ENCODE measurements at regions not wholly inside any gene's neighbourhood (a gene's known extent, or its start where the extent isn't known, plus 50 kb on each side); places are given as distances from the start of the nearest gene placed in this dataset.

DNA sequence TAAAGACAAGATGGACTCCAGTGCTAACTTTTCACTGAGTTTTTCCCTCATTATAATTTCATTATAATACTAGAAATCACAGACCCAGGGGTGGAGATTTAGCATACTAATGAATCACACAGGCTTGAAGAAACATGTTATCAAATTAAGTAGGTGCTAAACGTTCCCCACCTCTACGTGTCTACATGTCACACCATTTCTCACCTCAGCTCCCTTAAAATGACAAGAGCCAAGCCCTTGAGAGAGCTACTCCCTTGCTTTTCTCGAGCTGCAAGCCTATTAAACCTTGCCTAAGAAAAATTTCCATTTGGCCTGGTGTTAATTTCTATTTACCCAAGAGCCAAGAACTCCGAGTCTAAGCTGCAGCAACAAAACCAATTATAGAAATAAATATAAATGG lies 396.3 kb upstream of the NEGR1 start:
- CTCF ChIA-PET (ENCODE audit: partially characterized antibody): no interaction called here
- Histone ChIP-seq H3K4me1 (ENCODE audit: insufficient read depth, low read length) (no peaks in the 10 kb centered on the region), H3K27me3 (ENCODE audit: insufficient read depth, low read length) (no peaks in the 10 kb centered on the region), H3K9me3 (ENCODE audit: control insufficient read depth in 1 of 2, low read length in 2 of 2) (no peaks in the 10 kb centered on the region), H3K36me3 (ENCODE audit: insufficient read depth, low read length) (no peaks in the 10 kb centered on the region), H3K4me3 (ENCODE audit: low read length in 2 of 2) (no peak overlapping the region), H3K27ac (ENCODE audit: low read depth, low read length) (no peak overlapping the region)
- H3K4me1 Mint-ChIP-seq: no peaks in the 10 kb centered on the region
- peaks cover 0 to 8% (median under 1%) of the 10 kb centered on the region in 8 donors for H3K9me3 Mint-ChIP-seq
- no peaks in the 10 kb centered on the region for H3K36me3 Mint-ChIP-seq
- H3K4me3 Mint-ChIP-seq: no peak overlapping the region
- DNase-seq: no peak
- H3K27ac Mint-ChIP-seq: no peak overlapping the region
- no peaks in the 10 kb centered on the region for H3K27me3 Mint-ChIP-seq
- intact Hi-C loops (cut with micrococcal nuclease): no loop called here
- POLR2A ChIA-PET (ENCODE audit: partially characterized antibody): no interaction called here

DNA sequence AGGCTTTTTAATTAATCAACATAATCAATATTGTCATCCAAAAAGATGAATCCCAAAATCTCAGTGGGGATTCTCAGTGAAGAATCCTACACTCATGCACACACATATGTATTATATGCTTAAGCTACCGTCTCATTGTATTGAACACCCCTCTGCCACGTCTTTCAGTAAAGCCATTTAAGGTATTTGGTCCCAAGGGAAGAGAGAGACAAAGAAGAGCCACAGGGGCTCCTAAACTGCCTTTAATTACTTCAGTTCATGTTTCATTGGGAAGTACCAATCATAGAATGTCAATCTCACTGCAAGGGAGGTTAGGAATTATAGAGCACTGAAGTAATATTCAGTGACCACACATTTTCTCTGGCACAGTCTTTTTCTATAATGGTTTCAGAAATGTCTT lies 388.6 kb upstream of the NEGR1 start:
- no peaks in the 10 kb centered on the region for H3K9me3 ChIP-seq (ENCODE audit: control insufficient read depth in 1 of 2, low read length in 2 of 2)
- Mint-ChIP-seq H3K27ac (no peak overlapping the region), H3K4me3 (no peak overlapping the region), H3K36me3 (no peaks in the 10 kb centered on the region), H3K27me3 (no peaks in the 10 kb centered on the region), H3K4me1 (no peaks in the 10 kb centered on the region), H3K9me3 (peaks cover 0 to 11% (median 2%) of the 10 kb centered on the region in 8 donors)
- H3K4me3 ChIP-seq (ENCODE audit: low read length in 2 of 2): no peak overlapping the region
- ChIA-PET CTCF (ENCODE audit: partially characterized antibody) (no interaction called here), POLR2A (ENCODE audit: partially characterized antibody) (no interaction called here)
- DNase-seq: no peak
- no peaks in the 10 kb centered on the region for H3K4me1 ChIP-seq (ENCODE audit: insufficient read depth, low read length)
- intact Hi-C loops (cut with micrococcal nuclease): no loop called here
- no peaks in the 10 kb centered on the region for H3K27me3 ChIP-seq (ENCODE audit: insufficient read depth, low read length)
- H3K27ac ChIP-seq (ENCODE audit: low read depth, low read length): no peak overlapping the region
- H3K36me3 ChIP-seq (ENCODE audit: insufficient read depth, low read length): no peaks in the 10 kb centered on the region

DNA sequence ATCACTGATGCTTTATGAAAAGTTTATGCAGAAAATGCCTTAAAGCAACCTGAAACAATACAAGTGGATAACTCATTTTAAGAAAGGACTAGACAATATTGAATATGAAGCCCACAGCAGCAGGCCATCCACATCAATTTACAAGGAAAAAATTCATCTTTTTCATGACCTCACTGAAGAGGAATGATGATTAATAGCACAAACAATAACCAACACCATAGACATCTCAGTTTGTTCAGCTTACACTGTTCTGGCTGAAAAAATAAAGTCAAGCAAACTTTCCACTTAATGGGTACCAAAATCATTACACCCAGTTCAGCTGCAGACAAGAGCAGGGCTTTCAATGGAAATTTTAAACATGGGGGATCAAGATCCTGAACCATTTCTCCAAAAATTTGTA lies 380.6 kb upstream of the NEGR1 start:
- POLR2A ChIA-PET (ENCODE audit: partially characterized antibody): no interaction called here
- no peak overlapping the region for H3K27ac Mint-ChIP-seq

DNA sequence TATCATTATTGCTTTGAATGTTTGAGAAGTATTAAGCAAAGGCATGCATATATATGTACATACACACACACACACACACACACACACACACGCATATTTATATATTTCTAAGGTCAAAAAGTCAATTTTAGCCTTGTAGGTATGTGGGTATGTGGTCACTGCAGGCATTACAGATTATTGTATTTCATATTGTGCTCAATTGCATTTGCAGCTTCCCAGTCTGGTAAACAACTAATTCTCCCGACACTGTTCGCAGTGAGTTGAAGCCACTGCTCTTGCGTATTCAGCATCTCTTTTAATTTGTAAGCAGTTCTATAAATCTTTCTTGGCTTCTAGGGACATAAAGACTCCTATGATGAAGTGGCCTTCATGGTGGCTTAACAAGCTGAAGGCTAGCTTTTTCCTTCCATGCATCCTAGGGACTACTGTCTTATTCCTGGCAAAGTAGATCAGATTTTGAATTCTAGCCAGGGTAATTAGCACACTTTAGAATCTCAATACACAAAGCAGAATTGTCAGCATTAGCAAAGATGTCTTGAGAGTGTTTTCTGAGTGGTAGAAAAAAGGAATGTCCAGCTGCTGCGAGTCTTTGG lies 368.6 kb upstream of the NEGR1 start:
- Mint-ChIP-seq H3K27ac (no peak overlapping the region), H3K27me3 (no peaks in the 10 kb centered on the region), H3K4me3 (no peak overlapping the region), H3K9me3 (peaks cover 0 to 6% (median under 1%) of the 10 kb centered on the region in 8 donors), H3K36me3 (no peaks in the 10 kb centered on the region), H3K4me1 (no peaks in the 10 kb centered on the region)
- Histone ChIP-seq H3K27me3 (ENCODE audit: insufficient read depth, low read length) (no peaks in the 10 kb centered on the region), H3K27ac (ENCODE audit: low read depth, low read length) (no peak overlapping the region), H3K36me3 (ENCODE audit: insufficient read depth, low read length) (no peaks in the 10 kb centered on the region), H3K9me3 (ENCODE audit: control insufficient read depth in 1 of 2, low read length in 2 of 2) (no peaks in the 10 kb centered on the region), H3K4me3 (ENCODE audit: low read length in 2 of 2) (no peak overlapping the region), H3K4me1 (ENCODE audit: insufficient read depth, low read length) (no peaks in the 10 kb centered on the region)
- CTCF ChIA-PET (ENCODE audit: partially characterized antibody): no interaction called here
- no peak for DNase-seq
- POLR2A ChIA-PET (ENCODE audit: partially characterized antibody): no interaction called here
- intact Hi-C loops (cut with micrococcal nuclease): no loop called here

More for the DNA sequence above, 380.6 kb upstream of the NEGR1 start:
- no peak for DNase-seq
- CTCF ChIA-PET (ENCODE audit: partially characterized antibody): no interaction called here
- no peak overlapping the region for H3K27ac ChIP-seq (ENCODE audit: low read depth, low read length)
- intact Hi-C loops (cut with micrococcal nuclease): no loop called here
- H3K4me3 ChIP-seq (ENCODE audit: low read length in 2 of 2): no peak overlapping the region
- peaks cover 0 to 15% (median 6%) of the 10 kb centered on the region in 8 donors for H3K9me3 Mint-ChIP-seq
- no peaks in the 10 kb centered on the region for H3K4me1 Mint-ChIP-seq
- H3K36me3 ChIP-seq (ENCODE audit: insufficient read depth, low read length): no peaks in the 10 kb centered on the region
- H3K27me3 ChIP-seq (ENCODE audit: insufficient read depth, low read length): no peaks in the 10 kb centered on the region
- H3K9me3 ChIP-seq (ENCODE audit: control insufficient read depth in 1 of 2, low read length in 2 of 2): no peaks in the 10 kb centered on the region
- no peaks in the 10 kb centered on the region for H3K36me3 Mint-ChIP-seq
- no peak overlapping the region for H3K4me3 Mint-ChIP-seq
- no peaks in the 10 kb centered on the region for H3K4me1 ChIP-seq (ENCODE audit: insufficient read depth, low read length)
- H3K27me3 Mint-ChIP-seq: no peaks in the 10 kb centered on the region

DNA sequence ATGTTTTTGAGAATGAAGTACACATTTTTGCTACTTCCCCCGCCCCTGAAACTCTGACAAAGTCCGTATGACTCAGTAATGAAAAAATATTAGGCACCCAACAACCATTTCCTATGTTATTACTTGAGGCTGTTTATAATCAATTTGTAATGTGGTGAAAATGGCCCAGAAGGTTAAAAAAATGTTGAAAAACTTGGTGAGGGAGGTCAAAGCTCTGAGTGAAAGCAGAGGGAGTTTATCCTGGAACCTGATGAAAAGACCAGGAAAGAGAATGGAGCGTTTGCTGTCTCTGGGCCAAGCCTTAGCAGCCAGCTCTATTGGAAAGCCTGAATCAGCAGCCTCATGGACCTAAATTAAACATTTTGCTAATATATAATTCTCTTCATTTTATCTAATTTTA lies 367.7 kb upstream of the NEGR1 start:
- Mint-ChIP-seq H3K9me3 (peaks cover 0 to 6% (median under 1%) of the 10 kb centered on the region in 8 donors), H3K27ac (no peak overlapping the region), H3K27me3 (no peaks in the 10 kb centered on the region), H3K36me3 (no peaks in the 10 kb centered on the region), H3K4me3 (no peak overlapping the region), H3K4me1 (no peaks in the 10 kb centered on the region)
- Histone ChIP-seq H3K4me3 (ENCODE audit: low read length in 2 of 2) (no peak overlapping the region), H3K27ac (ENCODE audit: low read depth, low read length) (no peak overlapping the region), H3K4me1 (ENCODE audit: insufficient read depth, low read length) (no peaks in the 10 kb centered on the region), H3K27me3 (ENCODE audit: insufficient read depth, low read length) (no peaks in the 10 kb centered on the region), H3K36me3 (ENCODE audit: insufficient read depth, low read length) (no peaks in the 10 kb centered on the region), H3K9me3 (ENCODE audit: control insufficient read depth in 1 of 2, low read length in 2 of 2) (no peaks in the 10 kb centered on the region)
- ChIA-PET POLR2A (ENCODE audit: partially characterized antibody) (no interaction called here), CTCF (ENCODE audit: partially characterized antibody) (no interaction called here)
- no peak for DNase-seq
- intact Hi-C loops (cut with micrococcal nuclease): no loop called here

DNA sequence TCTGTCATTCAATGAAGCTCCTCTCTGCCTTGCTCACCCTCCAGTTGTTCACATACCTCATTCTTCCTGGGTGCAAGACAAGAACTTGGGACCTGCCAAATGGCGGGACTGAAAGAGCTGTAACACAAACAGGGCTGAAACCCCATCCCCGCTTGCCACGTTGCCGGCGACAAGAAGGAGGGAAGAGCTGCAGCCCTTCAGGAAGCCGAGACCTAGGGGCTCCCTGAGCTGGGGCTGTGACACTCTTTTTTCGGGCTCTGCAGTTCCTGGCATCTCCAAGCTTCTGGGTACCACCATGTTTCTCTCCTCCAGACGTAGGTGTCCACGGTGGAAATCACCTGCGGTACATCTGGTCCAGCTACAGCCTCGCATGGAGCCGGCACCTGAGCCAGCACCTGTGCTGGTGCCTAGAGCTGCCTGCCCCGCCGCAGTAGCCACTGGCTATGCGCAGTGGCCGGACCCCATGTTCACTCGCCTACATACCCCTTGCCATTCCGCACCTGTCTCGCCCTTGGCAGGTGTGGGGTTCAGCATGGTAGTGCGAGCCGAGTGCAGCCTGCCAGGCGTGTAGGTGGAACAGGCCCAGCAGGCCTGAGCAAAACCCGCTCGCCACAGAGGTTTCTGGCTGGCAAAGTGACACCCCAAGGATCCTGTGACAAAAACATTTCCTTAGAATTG lies 367.0 kb upstream of the NEGR1 start:
- H3K36me3 Mint-ChIP-seq: no peaks in the 10 kb centered on the region
- Histone ChIP-seq H3K9me3 (ENCODE audit: control insufficient read depth in 1 of 2, low read length in 2 of 2) (no peaks in the 10 kb centered on the region), H3K27me3 (ENCODE audit: insufficient read depth, low read length) (no peaks in the 10 kb centered on the region), H3K4me3 (ENCODE audit: low read length in 2 of 2) (no peak overlapping the region), H3K4me1 (ENCODE audit: insufficient read depth, low read length) (no peaks in the 10 kb centered on the region), H3K27ac (ENCODE audit: low read depth, low read length) (no peak overlapping the region), H3K36me3 (ENCODE audit: insufficient read depth, low read length) (no peaks in the 10 kb centered on the region)
- no peak for DNase-seq
- no peak overlapping the region for H3K4me3 Mint-ChIP-seq
- peaks cover 0 to 6% (median 2%) of the 10 kb centered on the region in 8 donors for H3K9me3 Mint-ChIP-seq
- no peaks in the 10 kb centered on the region for H3K4me1 Mint-ChIP-seq
- POLR2A ChIA-PET (ENCODE audit: partially characterized antibody): no interaction called here
- H3K27ac Mint-ChIP-seq: no peak overlapping the region
- H3K27me3 Mint-ChIP-seq: no peaks in the 10 kb centered on the region
- CTCF ChIA-PET (ENCODE audit: partially characterized antibody): no interaction called here
- intact Hi-C loops (cut with micrococcal nuclease): no loop called here

DNA sequence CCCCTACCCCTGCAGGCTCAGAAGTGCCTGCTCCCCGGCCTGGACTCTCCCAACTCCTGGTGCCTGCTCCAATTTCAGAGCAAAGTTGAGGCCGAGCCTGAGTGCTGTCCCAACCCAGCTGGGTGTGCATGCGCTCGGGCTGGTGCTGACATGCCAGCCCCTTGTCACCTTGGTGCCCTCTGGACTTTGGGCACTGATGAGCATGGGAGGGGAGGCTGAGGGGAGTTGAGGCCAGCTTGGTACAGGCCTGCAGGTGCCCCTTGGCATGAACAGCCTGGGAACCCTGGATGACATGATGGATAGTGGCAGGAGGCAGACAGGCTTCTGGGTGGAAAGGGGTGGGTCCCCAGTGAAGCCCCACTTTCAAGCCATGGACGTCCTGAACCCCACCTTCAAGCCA lies 366.1 kb upstream of the NEGR1 start:
- CTCF ChIA-PET (ENCODE audit: partially characterized antibody): no interaction called here
- Mint-ChIP-seq H3K36me3 (no peaks in the 10 kb centered on the region), H3K4me1 (no peaks in the 10 kb centered on the region), H3K4me3 (no peak overlapping the region), H3K27ac (no peak overlapping the region), H3K9me3 (peaks cover 0 to 7% (median 3%) of the 10 kb centered on the region in 8 donors), H3K27me3 (no peaks in the 10 kb centered on the region)
- no peak overlapping the region for H3K4me3 ChIP-seq (ENCODE audit: low read length in 2 of 2)
- H3K36me3 ChIP-seq (ENCODE audit: insufficient read depth, low read length): no peaks in the 10 kb centered on the region
- DNase-seq: no peak
- intact Hi-C loops (cut with micrococcal nuclease): no loop called here
- no peak overlapping the region for H3K27ac ChIP-seq (ENCODE audit: low read depth, low read length)
- H3K27me3 ChIP-seq (ENCODE audit: insufficient read depth, low read length): no peaks in the 10 kb centered on the region
- H3K4me1 ChIP-seq (ENCODE audit: insufficient read depth, low read length): no peaks in the 10 kb centered on the region
- POLR2A ChIA-PET (ENCODE audit: partially characterized antibody): no interaction called here
- H3K9me3 ChIP-seq (ENCODE audit: control insufficient read depth in 1 of 2, low read length in 2 of 2): no peaks in the 10 kb centered on the region
